Muscle of leg (tissue), 3 donors: ENCODE measurements at regions not wholly inside any gene's neighbourhood (a gene's known extent, or its start where the extent isn't known, plus 50 kb on each side); places are given as distances from the start of the nearest gene placed in this dataset.

ENCODE experiments used
- DNase-seq: peaks from one replicate; pipeline ENCODE4 v3.0.0; 2013
- H3K27ac ChIP-seq: one replicate; pipeline ENCODE4 v1.5.1; 2013; ENCODE audit warnings: mild to moderate bottlenecking, low read length, control low read depth
- H3K27me3 ChIP-seq: one replicate; pipeline ENCODE4 v1.6.1; 2013; ENCODE audit warnings: low read length; ENCODE audit not compliant: control insufficient read depth, insufficient read depth
- H3K36me3 ChIP-seq: one replicate; pipeline ENCODE4 v1.6.1; 2013; ENCODE audit warnings: low read length; ENCODE audit not compliant: control insufficient read depth, insufficient read depth
- H3K4me1 ChIP-seq: one replicate; pipeline ENCODE4 v1.6.1; 2013; ENCODE audit warnings: low read length; ENCODE audit not compliant: control insufficient read depth, insufficient read depth
- H3K4me3 ChIP-seq: one replicate; pipeline ENCODE4 v1.5.1; 2013; ENCODE audit warnings: low read length, control low read depth
- H3K9me3 ChIP-seq: replicated peaks from 2 replicates; pipeline ENCODE4 v1.6.1; 2013; ENCODE audit warnings: low read depth, low read length; ENCODE audit not compliant: control insufficient read depth
- WGBS: methylation state at CpG from one replicate; pipeline ENCODE4 v1.1.5; 2013; ENCODE audit warnings: missing lambda C conversion rate; ENCODE audit not compliant: insufficient coverage; 5-methylcytosine and 5-hydroxymethylcytosine counted together

GRCh38 chr9:113783475-113783874, 92.6 kb upstream of the ZNF618 start:
- Histone ChIP-seq H3K27ac (no peak overlapping the region), H3K9me3 (no peaks in the 10 kb centered on the region), H3K27me3 (peaks cover 3% of the 10 kb centered on the region), H3K4me3 (no peak overlapping the region), H3K4me1 (peaks cover 6% of the 10 kb centered on the region), H3K36me3 (no peaks in the 10 kb centered on the region)
- DNase-seq, result no peak
- WGBS, result 95% methylated on average over 1 of the region's 2 CpGs

GRCh38 chr9:113785334-113785733, 90.8 kb upstream of the ZNF618 start:
- Histone ChIP-seq H3K9me3 (no peaks in the 10 kb centered on the region), H3K4me1 (peaks cover 11% of the 10 kb centered on the region), H3K27ac (no peak overlapping the region), H3K36me3 (no peaks in the 10 kb centered on the region), H3K27me3 (peaks cover 3% of the 10 kb centered on the region), H3K4me3 (no peak overlapping the region)
- 83% methylated on average over 4 of the region's 6 CpGs for WGBS
- no peak for DNase-seq

- H3K9me3 ChIP-seq, result peaks cover under 1% of the 10 kb centered on the region
- no peak overlapping the region for H3K27ac ChIP-seq
- H3K4me1 ChIP-seq, result peaks cover 11% of the 10 kb centered on the region
- H3K36me3 ChIP-seq, result no peaks in the 10 kb centered on the region
- 60% methylated on average over 1 of the region's 4 CpGs for WGBS
- peaks cover 3% of the 10 kb centered on the region for H3K27me3 ChIP-seq
- no peak overlapping the region for H3K4me3 ChIP-seq
- no peak for DNase-seq
Measured at GRCh38 chr9:113786071-113786470, 90.0 kb upstream of the ZNF618 start.

GRCh38 chr9:113787871-113788270, 88.2 kb upstream of the ZNF618 start:
- WGBS, result 78% methylated on average over 3 of the region's 8 CpGs
- H3K4me3 ChIP-seq, result no peak overlapping the region
- peaks cover 5% of the 10 kb centered on the region for H3K9me3 ChIP-seq

GRCh38 chr9:113788616-113789330, 87.3 kb upstream of the ZNF618 start:
- Histone ChIP-seq H3K27ac (no peak overlapping the region), H3K9me3 (peaks cover 5% of the 10 kb centered on the region), H3K27me3 (peaks cover 3% of the 10 kb centered on the region), H3K4me1 (peaks cover 11% of the 10 kb centered on the region), H3K4me3 (no peak overlapping the region), H3K36me3 (no peaks in the 10 kb centered on the region)
- peak; percentile 57 for DNase-seq
- WGBS, result 22% methylated on average over 2 of the region's 10 CpGs

More at GRCh38 chr9:113787871-113788270, 88.2 kb upstream of the ZNF618 start:
- no peak overlapping the region for H3K27ac ChIP-seq
- peaks cover 11% of the 10 kb centered on the region for H3K4me1 ChIP-seq
- peaks cover 3% of the 10 kb centered on the region for H3K27me3 ChIP-seq
- no peak for DNase-seq
- no peaks in the 10 kb centered on the region for H3K36me3 ChIP-seq

- DNase-seq, result no peak
- 88% methylated on average over 5 of the region's 11 CpGs for WGBS
- no peaks in the 10 kb centered on the region for H3K36me3 ChIP-seq
- no peak overlapping the region for H3K4me3 ChIP-seq
- no peak overlapping the region for H3K27ac ChIP-seq
- peaks cover 5% of the 10 kb centered on the region for H3K9me3 ChIP-seq
- H3K27me3 ChIP-seq, result peaks cover 3% of the 10 kb centered on the region
- peaks cover 11% of the 10 kb centered on the region for H3K4me1 ChIP-seq
Measured at GRCh38 chr9:113790093-113790492, 86.0 kb upstream of the ZNF618 start.

- Histone ChIP-seq H3K9me3 (peaks cover 5% of the 10 kb centered on the region), H3K27ac (no peak overlapping the region), H3K27me3 (peaks cover 4% of the 10 kb centered on the region), H3K4me3 (no peak overlapping the region), H3K36me3 (no peaks in the 10 kb centered on the region), H3K4me1 (peaks cover 4% of the 10 kb centered on the region)
- DNase-seq, result peak; percentile 37
- WGBS, result 33% methylated on average over 8 of the region's 9 CpGs
Measured at GRCh38 chr9:113793558-113793957, 82.6 kb upstream of the ZNF618 start.

- H3K4me3 ChIP-seq, result no peak overlapping the region
- no peak overlapping the region for H3K27ac ChIP-seq
- peaks cover 4% of the 10 kb centered on the region for H3K27me3 ChIP-seq
- WGBS, result 100% methylated on average over 4 of the region's 6 CpGs
- no peak for DNase-seq
- no peaks in the 10 kb centered on the region for H3K4me1 ChIP-seq
- no peaks in the 10 kb centered on the region for H3K36me3 ChIP-seq
- H3K9me3 ChIP-seq, result peaks cover 5% of the 10 kb centered on the region
Measured at GRCh38 chr9:113794721-113795120, 81.4 kb upstream of the ZNF618 start.

GRCh38 chr9:113795811-113796392, 80.2 kb upstream of the ZNF618 start:
- Histone ChIP-seq H3K36me3 (no peaks in the 10 kb centered on the region), H3K4me1 (no peaks in the 10 kb centered on the region), H3K9me3 (peaks cover 5% of the 10 kb centered on the region), H3K27ac (no peak overlapping the region), H3K4me3 (no peak overlapping the region), H3K27me3 (peaks cover 4% of the 10 kb centered on the region)
- no CpG with 5 or more reads among the region's 2 CpGs for whole genome bisulfite sequencing
- no peak for DNase-seq

- WGBS, result 87% methylated on average over 7 of the region's 13 CpGs
- DNase-seq, result no peak
- H3K27me3 ChIP-seq, result peaks cover 4% of the 10 kb centered on the region
- no peaks in the 10 kb centered on the region for H3K36me3 ChIP-seq
- H3K4me3 ChIP-seq, result no peak overlapping the region
- no peaks in the 10 kb centered on the region for H3K4me1 ChIP-seq
- no peaks in the 10 kb centered on the region for H3K9me3 ChIP-seq
- no peak overlapping the region for H3K27ac ChIP-seq
Measured at GRCh38 chr9:113796646-113797426, 79.3 kb upstream of the ZNF618 start.
